Transverse colon (tissue), 4 donors: ENCODE measurements at regions not wholly inside any gene's neighbourhood (a gene's known extent, or its start where the extent isn't known, plus 50 kb on each side); places are given as distances from the start of the nearest gene placed in this dataset.
"Not testable (repeated sequence)": the region's sequence is repeated elsewhere in the genome, so short reads cannot be mapped to it uniquely, and the experiment has no call there.

ENCODE experiments used
- DNase-seq: peaks from one replicate; pipeline ENCODE4 v3.0.0-alpha.2; 2019
- H3K27ac ChIP-seq, 4 donors: fragments of 200-600 bp; sonication (generic); 2 replicates each; pipeline ENCODE4 v1.5.1; 2016 to 2018; ENCODE audit warnings: inconsistent platforms in 4 of 4
- H3K27me3 ChIP-seq: fragments of 200-600 bp; sonication (generic); 2 replicates; pipeline ENCODE4 v1.5.1; 2017; ENCODE audit warnings: inconsistent platforms
- H3K36me3 ChIP-seq, 4 donors: fragments of 200-600 bp; sonication (generic); 2 replicates each; pipeline ENCODE4 v1.5.1; 2017 to 2019; ENCODE audit warnings: inconsistent platforms in 4 of 4
- H3K4me1 ChIP-seq, 4 donors: fragments of 200-600 bp; sonication (generic); 2 replicates each; pipeline ENCODE4 v1.5.1; 2017 to 2020; ENCODE audit warnings: inconsistent platforms in 4 of 4
- H3K4me3 ChIP-seq, 4 donors: fragments of 200-600 bp; sonication (generic); 1 replicate in 1 of 4; 2 replicates in 3 of 4; pipeline versions ENCODE4 v1.5.1 to v1.6.1; 2017 to 2019; ENCODE audit warnings: inconsistent platforms in 4 of 4
- H3K9me3 ChIP-seq, 2 donors: fragments of 200-600 bp; sonication (generic); 2 replicates each; pipeline ENCODE4 v1.5.1; 2017 to 2019; ENCODE audit warnings: inconsistent platforms in 2 of 2
- CTCF ChIP-seq, 5 experiments: fragments of 200-600 bp in 3 of 5; fragments of 450-650 bp in 2 of 5; sonication (generic) in 3 of 5; IDR thresholded peaks; 1 replicate in 2 of 5; 2 replicates in 3 of 5; pipeline ENCODE4 v1.5.1; 2016 to 2017; ENCODE audit warnings: antibody characterized with exemption in 5 of 5, inconsistent platforms in 3 of 5, mild to moderate bottlenecking in 2 of 5, moderate library complexity in 1 of 5
- EP300 ChIP-seq: sonication (generic); formaldehyde crosslinking; IDR thresholded peaks from one replicate; pipeline ENCODE4 v1.6.1; 2017; ENCODE audit warnings: antibody characterized with exemption, low read depth
- POLR2A ChIP-seq: fragments of 450-650 bp; IDR thresholded peaks from one replicate; pipeline ENCODE4 v1.6.1; 2016; ENCODE audit warnings: antibody characterized with exemption, mild to moderate bottlenecking, moderate library complexity
- POLR2AphosphoS5 ChIP-seq, 3 donors: sonication (generic); formaldehyde crosslinking; IDR thresholded peaks; one replicate each; pipeline ENCODE4 v1.6.1; 2016; ENCODE audit warnings: antibody characterized with exemption in 3 of 3
- WGBS, 2 donors: methylation state at CpG; one replicate each; pipeline ENCODE4 v1.1.5; 2018; ENCODE audit warnings: low coverage in 1 of 2; 5-methylcytosine and 5-hydroxymethylcytosine counted together
- in situ Hi-C, 4 donors: fragments of 200-750 bp; cut with MboI; loops; one replicate each; pipeline versions ENCODE4 v1.15.0 to v1.15.1; 2017; ENCODE audit warnings: low sequenced_read_pairs in 3 of 4, low pct_ligation_motif_present in 1 of 4, low pct_unique_long_range_greater_than_20kb in 1 of 4
- intact Hi-C: fragments of 100-400 bp; cut with DNase I; formaldehyde crosslinking; loops from one replicate; pipeline ENCODE4 v1.15.1; 2023; ENCODE audit warnings: low total_unique reads

GRCh38 chr12:93994721-93995120 is 153.7 kb upstream of the PLXNC1 start:
- Histone ChIP-seq H3K4me1 (no peaks in the 10 kb centered on the region), H3K27ac (no peak overlapping the region), H3K36me3 (no peaks in the 10 kb centered on the region), H3K9me3 (peaks cover 5 to 6% of the 10 kb centered on the region in 2 donors), H3K4me3 (no peak overlapping the region), H3K27me3 (no peaks in the 10 kb centered on the region)
- TF ChIP-seq POLR2A: no peak
- intact Hi-C loops (no loop called here), in situ Hi-C loops (loop anchor here in 2 of 4 donors (25.0 kb wide), 2 partner anchors 432 to 457 kb away; partner anchors contain the start of gene SOCS2 (in 1 of the 2))
- no peak for DNase-seq
- 45 to 46% methylated on average over 2 of the region's 2 CpGs for WGBS, 2 donors

- intact Hi-C loops: no loop called here
- Histone ChIP-seq H3K4me1 (no peaks in the 10 kb centered on the region), H3K27me3 (no peaks in the 10 kb centered on the region), H3K27ac (no peak overlapping the region), H3K4me3 (no peak overlapping the region), H3K36me3 (no peaks in the 10 kb centered on the region), H3K9me3 (peaks cover 5 to 6% of the 10 kb centered on the region in 2 donors)
- DNase-seq: no peak
- WGBS, 2 donors: 40 to 53% methylated on average over 1 of the region's 1 CpG
- TF ChIP-seq CTCF (IDR thresholded peaks at IDR 0.05) (no peak), POLR2A (no peak), POLR2AphosphoS5 (IDR thresholded peaks at IDR 0.05) (no peak), EP300 (no peak)
- in situ Hi-C loops: loop anchor here in 2 of 4 donors (25.0 kb wide), 2 partner anchors 434 to 459 kb away; partner anchors contain the start of gene SOCS2 (in 1 of the 2)
These were observed 152.1 kb upstream of the PLXNC1 start for GRCh38 chr12:93996321-93996720.

- TF ChIP-seq POLR2A: no peak
- no peak for TF ChIP-seq POLR2AphosphoS5 (IDR thresholded peaks at IDR 0.05)
- no peak for TF ChIP-seq CTCF (IDR thresholded peaks at IDR 0.05)
- H3K36me3 ChIP-seq: no peaks in the 10 kb centered on the region
- DNase-seq: no peak
- peaks cover 5 to 6% of the 10 kb centered on the region in 2 donors for H3K9me3 ChIP-seq
- 18 to 19% methylated on average over 1 of the region's 1 CpG for WGBS, 2 donors
- no peaks in the 10 kb centered on the region for H3K27me3 ChIP-seq
- in situ Hi-C loops: no loop called here
- intact Hi-C loops: no loop called here
- H3K27ac ChIP-seq: no peak overlapping the region
- no peaks in the 10 kb centered on the region for H3K4me1 ChIP-seq
- H3K4me3 ChIP-seq: no peak overlapping the region
These were observed 146.7 kb upstream of the PLXNC1 start for GRCh38 chr12:94001691-94002090.

GRCh38 chr12:94002925-94003324 is 145.5 kb upstream of the PLXNC1 start:
- DNase-seq, H3K4me1 ChIP-seq, H3K27ac ChIP-seq, in situ Hi-C loops, H3K9me3 ChIP-seq, H3K36me3 ChIP-seq, H3K4me3 ChIP-seq, intact Hi-C loops, H3K27me3 ChIP-seq: not testable (repeated sequence)
- WGBS, 2 donors: 46 to 63% methylated on average over 1 of the region's 1 CpG

- H3K27ac ChIP-seq, in situ Hi-C loops, intact Hi-C loops, H3K27me3 ChIP-seq, H3K36me3 ChIP-seq, H3K4me1 ChIP-seq, H3K4me3 ChIP-seq, DNase-seq, H3K9me3 ChIP-seq: not testable (repeated sequence)
- 84% methylated on average over 6 of the region's 6 CpGs; no CpG with 5 or more reads in 1 of the 2 donors for WGBS, 2 donors
These were observed 140.5 kb upstream of the PLXNC1 start for GRCh38 chr12:94007833-94008232.

GRCh38 chr12:94010307-94010706 is 138.1 kb upstream of the PLXNC1 start:
- no peak overlapping the region for H3K4me3 ChIP-seq
- no peaks in the 10 kb centered on the region for H3K4me1 ChIP-seq
- no peaks in the 10 kb centered on the region for H3K27me3 ChIP-seq
- in situ Hi-C loops: no loop called here
- no peaks in the 10 kb centered on the region for H3K36me3 ChIP-seq
- intact Hi-C loops: no loop called here
- H3K27ac ChIP-seq: no peak overlapping the region
- H3K9me3 ChIP-seq: no peaks in the 10 kb centered on the region
- DNase-seq: no peak
- 91 to 96% methylated on average over 3 of the region's 3 CpGs for WGBS, 2 donors
- no peak for TF ChIP-seq POLR2A
- no peak for TF ChIP-seq POLR2AphosphoS5 (IDR thresholded peaks at IDR 0.05)
- TF ChIP-seq CTCF (IDR thresholded peaks at IDR 0.05): no peak
